Trophoblast cell (in vitro differentiated cells and primary cell): ENCODE measurements at regions not wholly inside any gene's neighbourhood (a gene's known extent, or its start where the extent isn't known, plus 50 kb on each side); places are given as distances from the start of the nearest gene placed in this dataset.
A peak's percentile ranks its signal among the peaks of the same experiment; 100 is the strongest.

Source experiments
- DNase-seq, 2 donors: peaks; one replicate each; pipeline ENCODE4 v3.0.0-alpha.2; 2016
- H2AFZ ChIP-seq: 2 replicates; pipeline ENCODE4 v1.6.1; 2013; ENCODE audit warnings: low read length, moderate library complexity, mild to moderate bottlenecking; ENCODE audit not compliant: insufficient read depth, poor library complexity
- H2AK5ac ChIP-seq: 2 replicates; pipeline ENCODE4 v1.6.1; 2013; ENCODE audit warnings: mild to moderate bottlenecking, low read length
- H2BK120ac ChIP-seq: 2 replicates; pipeline ENCODE4 v1.6.1; 2013; ENCODE audit warnings: low read length, mild to moderate bottlenecking, moderate library complexity; ENCODE audit not compliant: insufficient read depth, poor library complexity
- H2BK12ac ChIP-seq: 2 replicates; pipeline ENCODE4 v1.6.1; 2013; ENCODE audit warnings: mild to moderate bottlenecking, low read length, moderate library complexity
- H2BK5ac ChIP-seq: 2 replicates; pipeline ENCODE4 v1.6.1; 2013; ENCODE audit warnings: low read length, low read depth, moderate library complexity, mild to moderate bottlenecking; ENCODE audit not compliant: poor library complexity
- H3K14ac ChIP-seq: 2 replicates; pipeline ENCODE4 v1.6.1; 2013; ENCODE audit warnings: mild to moderate bottlenecking, low read length
- H3K18ac ChIP-seq: 2 replicates; pipeline ENCODE4 v1.6.1; 2013; ENCODE audit warnings: mild to moderate bottlenecking, low read length
- H3K23ac ChIP-seq: 2 replicates; pipeline ENCODE4 v1.6.1; 2013; ENCODE audit warnings: low read length
- H3K27ac ChIP-seq: 2 replicates; pipeline ENCODE4 v1.5.1; 2013; ENCODE audit warnings: low read depth, mild to moderate bottlenecking, inconsistent platforms, low read length, moderate library complexity
- H3K27me3 ChIP-seq: 2 replicates; pipeline ENCODE4 v1.6.1; 2013; ENCODE audit warnings: inconsistent platforms, mild to moderate bottlenecking, low read length, moderate library complexity; ENCODE audit not compliant: insufficient read depth
- H3K36me3 ChIP-seq, 2 experiments: 1 replicate in 1 of 2; 2 replicates in 1 of 2; pipeline ENCODE4 v1.6.1; 2013; ENCODE audit warnings: low read length in 2 of 2, mild to moderate bottlenecking in 2 of 2, moderate library complexity in 1 of 2; ENCODE audit not compliant: insufficient read depth in 2 of 2, control insufficient read depth in 1 of 2
- H3K4ac ChIP-seq: 2 replicates; pipeline ENCODE4 v1.6.1; 2013; ENCODE audit warnings: low read depth, mild to moderate bottlenecking, low read length, moderate library complexity
- H3K4me1 ChIP-seq, 2 experiments: 1 replicate in 1 of 2; 2 replicates in 1 of 2; pipeline ENCODE4 v1.6.1; 2013; ENCODE audit warnings: low read length in 2 of 2, mild to moderate bottlenecking in 2 of 2, moderate library complexity in 1 of 2; ENCODE audit not compliant: insufficient read depth in 2 of 2, control insufficient read depth in 1 of 2
- H3K4me2 ChIP-seq: 2 replicates; pipeline ENCODE4 v1.6.1; 2013; ENCODE audit warnings: inconsistent platforms, mild to moderate bottlenecking, low read length, moderate library complexity
- H3K4me3 ChIP-seq: 2 replicates; pipeline ENCODE4 v1.5.1; 2013; ENCODE audit warnings: mild to moderate bottlenecking, low read depth, low read length, inconsistent platforms
- H3K79me1 ChIP-seq: one replicate; pipeline ENCODE4 v1.6.1; 2013; ENCODE audit warnings: low read length
- H3K79me2 ChIP-seq: 2 replicates; pipeline ENCODE4 v1.6.1; 2013; ENCODE audit warnings: low read length, mild to moderate bottlenecking; ENCODE audit not compliant: control insufficient read depth, insufficient read depth, poor library complexity
- H3K9ac ChIP-seq: 2 replicates; pipeline ENCODE4 v1.6.1; 2013; ENCODE audit warnings: mild to moderate bottlenecking, low read length
- H3K9me3 ChIP-seq: 2 replicates; pipeline ENCODE4 v1.6.1; 2013; ENCODE audit warnings: low read depth, mild to moderate bottlenecking, control low read depth, inconsistent platforms, low read length; ENCODE audit not compliant: insufficient read depth
- H4K12ac ChIP-seq: 2 replicates; pipeline ENCODE4 v1.6.1; 2013; ENCODE audit warnings: low read depth, mild to moderate bottlenecking, low read length, moderate library complexity
- H4K8ac ChIP-seq: 2 replicates; pipeline ENCODE4 v1.6.1; 2013; ENCODE audit warnings: low read depth, mild to moderate bottlenecking, low read length, moderate library complexity
- H4K91ac ChIP-seq: one replicate; pipeline ENCODE4 v1.6.1; 2013; ENCODE audit warnings: low read depth, mild to moderate bottlenecking, low read length, moderate library complexity
- WGBS: extraction: QIAGEN DNeasy Blood & Tissue Kit; methylation state at CpG from one replicate; pipeline ENCODE4 v1.1.7; 2013; ENCODE audit warnings: missing lambda C conversion rate; ENCODE audit not compliant: insufficient read length, insufficient coverage; ENCODE audit errors: extremely low coverage; 5-methylcytosine and 5-hydroxymethylcytosine counted together

DNA sequence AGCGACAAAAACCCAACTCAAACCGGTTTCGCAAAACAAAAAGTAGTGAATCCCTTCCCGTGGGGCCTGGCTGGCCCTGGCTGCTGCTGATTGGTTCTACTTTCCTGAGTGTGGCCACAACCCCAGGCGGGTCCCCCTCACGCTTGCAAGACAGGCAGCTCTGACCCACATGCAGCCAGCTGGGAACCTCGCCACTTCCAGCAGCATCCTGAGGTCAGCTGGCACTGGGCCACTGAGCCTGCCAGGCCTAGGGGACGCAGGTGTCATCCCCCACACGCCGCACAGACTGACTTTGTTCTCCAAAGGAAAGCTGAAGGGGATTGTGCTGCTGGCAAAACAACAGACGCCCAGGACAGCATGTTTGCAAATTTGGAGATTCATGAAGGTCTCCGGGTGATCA is 111.1 kb downstream of the TPRA1 start:
- H2BK5ac ChIP-seq, result no peak overlapping the region
- no peak overlapping the region for H3K9ac ChIP-seq
- no peaks in the 10 kb centered on the region for H3K9me3 ChIP-seq
- H3K23ac ChIP-seq, result no peak overlapping the region
- DNase-seq, result no peak
- no peak overlapping the region for H3K18ac ChIP-seq
- peak overlapping the region; percentile 15 for H2AFZ ChIP-seq
- no peak overlapping the region for H4K8ac ChIP-seq
- H3K79me1 ChIP-seq, result no peaks in the 10 kb centered on the region
- no peaks in the 10 kb centered on the region for H3K27me3 ChIP-seq
- no peaks in the 10 kb centered on the region for H3K36me3 ChIP-seq
- no peak overlapping the region for H2AK5ac ChIP-seq
- no peak overlapping the region for H4K12ac ChIP-seq
- H3K14ac ChIP-seq, result no peak overlapping the region
- H2BK12ac ChIP-seq, result no peak overlapping the region
- no CpG with 5 or more reads among the region's 12 CpGs for WGBS
- no peak overlapping the region for H3K4me3 ChIP-seq
- H4K91ac ChIP-seq, result no peak overlapping the region
- no peak overlapping the region for H3K4ac ChIP-seq
- H3K27ac ChIP-seq, result no peak overlapping the region
- no peak overlapping the region for H2BK120ac ChIP-seq
- no peak overlapping the region for H3K4me2 ChIP-seq
- peaks cover 0 to 2% of the 10 kb centered on the region in 2 experiments for H3K4me1 ChIP-seq
- H3K79me2 ChIP-seq, result no peaks in the 10 kb centered on the region

- Histone ChIP-seq H3K9ac (no peak overlapping the region), H2AFZ (no peak overlapping the region), H3K23ac (no peak overlapping the region), H3K18ac (no peak overlapping the region), H3K4me2 (no peak overlapping the region), H3K4me3 (no peak overlapping the region), H3K9me3 (no peaks in the 10 kb centered on the region), H3K79me1 (no peaks in the 10 kb centered on the region), H3K14ac (no peak overlapping the region), H3K36me3 (no peaks in the 10 kb centered on the region), H4K12ac (no peak overlapping the region), H4K91ac (no peak overlapping the region), H2BK12ac (no peak overlapping the region), H4K8ac (no peak overlapping the region), H3K27ac (no peak overlapping the region), H2AK5ac (no peak overlapping the region), H2BK120ac (no peak overlapping the region), H2BK5ac (no peak overlapping the region), H3K79me2 (no peaks in the 10 kb centered on the region), H3K4ac (no peak overlapping the region), H3K4me1 (peaks cover 0 to 2% of the 10 kb centered on the region in 2 experiments), H3K27me3 (no peaks in the 10 kb centered on the region)
- no peak for DNase-seq
- WGBS, result no CpG with 5 or more reads among the region's 7 CpGs
Observed at GRCh38 chr3:127478922-127479321, 111.6 kb downstream of the TPRA1 start.

GRCh38 chr3:127477396-127477795 is 113.1 kb downstream of the TPRA1 start:
- DNase-seq, result no peak
- Histone ChIP-seq H2AK5ac (no peak overlapping the region), H3K79me2 (no peaks in the 10 kb centered on the region), H2BK5ac (no peak overlapping the region), H3K23ac (no peak overlapping the region), H4K12ac (no peak overlapping the region), H3K27ac (no peak overlapping the region), H3K9me3 (no peaks in the 10 kb centered on the region), H3K79me1 (no peaks in the 10 kb centered on the region), H3K4me1 (no peaks in the 10 kb centered on the region), H3K9ac (no peak overlapping the region), H3K27me3 (no peaks in the 10 kb centered on the region), H3K4me3 (no peak overlapping the region), H3K14ac (no peak overlapping the region), H3K4ac (no peak overlapping the region), H2BK120ac (no peak overlapping the region), H3K36me3 (no peaks in the 10 kb centered on the region), H4K8ac (no peak overlapping the region), H3K18ac (no peak overlapping the region), H2BK12ac (no peak overlapping the region), H3K4me2 (no peak overlapping the region), H2AFZ (no peak overlapping the region), H4K91ac (no peak overlapping the region)
- no CpG with 5 or more reads among the region's 8 CpGs for WGBS

- no peaks in the 10 kb centered on the region for H3K4me1 ChIP-seq
- H3K18ac ChIP-seq, result no peak overlapping the region
- no peak overlapping the region for H4K12ac ChIP-seq
- no peak overlapping the region for H2BK120ac ChIP-seq
- H4K91ac ChIP-seq, result no peak overlapping the region
- H3K79me2 ChIP-seq, result no peaks in the 10 kb centered on the region
- H3K4me2 ChIP-seq, result no peak overlapping the region
- H2AFZ ChIP-seq, result no peak overlapping the region
- H3K23ac ChIP-seq, result no peak overlapping the region
- H4K8ac ChIP-seq, result no peak overlapping the region
- no peak for DNase-seq
- H2AK5ac ChIP-seq, result no peak overlapping the region
- no peaks in the 10 kb centered on the region for H3K79me1 ChIP-seq
- H3K36me3 ChIP-seq, result no peaks in the 10 kb centered on the region
- no peak overlapping the region for H3K4ac ChIP-seq
- no peak overlapping the region for H2BK5ac ChIP-seq
- no peaks in the 10 kb centered on the region for H3K27me3 ChIP-seq
- H3K4me3 ChIP-seq, result no peak overlapping the region
- WGBS, result no CpG with 5 or more reads among the region's 12 CpGs
- no peak overlapping the region for H3K9ac ChIP-seq
- no peaks in the 10 kb centered on the region for H3K9me3 ChIP-seq
- H2BK12ac ChIP-seq, result no peak overlapping the region
- H3K14ac ChIP-seq, result no peak overlapping the region
- H3K27ac ChIP-seq, result no peak overlapping the region
Observed at GRCh38 chr3:127476936-127477335, 113.6 kb downstream of the TPRA1 start.
